GM12874 (cell line): ENCODE measurements at regions not wholly inside any gene's neighbourhood (a gene's known extent, or its start where the extent isn't known, plus 50 kb on each side); places are given as distances from the start of the nearest gene placed in this dataset.

Experiments
- CTCF ChIP-seq: IDR thresholded peaks from 2 replicates; pipeline ENCODE4 v1.5.1; 2011; ENCODE audit warnings: low read depth, mild to moderate bottlenecking, control low read depth, low read length, moderate library complexity; ENCODE audit not compliant: insufficient read depth

DNA sequence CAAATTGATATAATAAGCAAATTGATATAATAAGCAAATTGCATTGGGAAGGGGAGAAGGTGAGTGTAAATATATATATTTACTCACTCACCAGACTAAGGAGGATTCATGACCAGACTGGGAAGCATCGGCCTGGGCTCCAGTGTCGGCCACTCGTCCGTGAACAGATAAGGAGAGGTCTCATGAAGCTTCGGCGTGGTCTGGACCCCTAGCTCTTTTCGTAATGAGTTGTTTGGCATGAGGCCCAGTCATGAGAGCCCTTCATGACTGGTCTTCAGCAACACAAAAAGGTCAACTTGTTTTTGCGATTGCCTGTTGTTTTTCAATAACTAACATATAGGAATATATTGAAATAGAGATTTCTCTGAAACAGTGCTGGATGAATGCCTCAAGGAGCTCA, 222.9 kb upstream of the KCNK2 start:
- no peak for TF ChIP-seq CTCF

DNA sequence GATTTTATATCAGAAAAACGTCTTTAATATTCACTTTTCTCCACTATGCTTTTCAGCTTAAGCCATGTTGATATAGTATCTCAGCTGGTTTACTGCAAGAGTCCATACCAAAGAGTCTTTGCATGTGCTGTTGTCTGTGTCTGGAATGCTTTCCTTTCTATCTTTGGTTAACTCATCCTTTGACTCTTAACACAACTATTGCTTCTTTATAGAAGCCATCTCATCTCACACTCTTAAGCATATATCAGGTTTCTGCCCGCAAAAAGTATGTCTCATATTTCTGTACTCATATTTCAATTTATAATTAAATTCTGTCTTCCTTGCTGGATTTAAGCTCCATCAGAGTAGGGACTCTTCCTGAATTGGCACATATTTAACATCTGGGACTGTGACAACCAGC, 220.9 kb upstream of the KCNK2 start:
- no peak for TF ChIP-seq CTCF

DNA sequence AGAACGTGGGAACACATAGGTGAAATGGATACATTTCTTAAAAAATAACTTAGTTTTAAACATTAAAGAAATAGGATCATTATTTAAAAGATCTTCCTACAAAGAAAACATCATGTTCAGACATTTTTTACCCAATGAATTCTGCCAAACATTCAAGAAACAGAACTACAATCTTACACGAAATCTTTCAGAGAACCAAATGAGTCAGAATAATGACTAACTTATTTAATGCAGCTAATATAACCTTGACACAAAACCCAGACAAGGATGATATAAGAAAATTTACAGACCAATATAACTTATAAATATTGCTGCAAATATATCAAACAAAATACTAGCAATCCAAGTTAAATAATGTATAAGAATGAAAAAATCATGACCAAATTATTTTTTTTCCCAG, 220.1 kb upstream of the KCNK2 start:
- TF ChIP-seq CTCF = no peak

DNA sequence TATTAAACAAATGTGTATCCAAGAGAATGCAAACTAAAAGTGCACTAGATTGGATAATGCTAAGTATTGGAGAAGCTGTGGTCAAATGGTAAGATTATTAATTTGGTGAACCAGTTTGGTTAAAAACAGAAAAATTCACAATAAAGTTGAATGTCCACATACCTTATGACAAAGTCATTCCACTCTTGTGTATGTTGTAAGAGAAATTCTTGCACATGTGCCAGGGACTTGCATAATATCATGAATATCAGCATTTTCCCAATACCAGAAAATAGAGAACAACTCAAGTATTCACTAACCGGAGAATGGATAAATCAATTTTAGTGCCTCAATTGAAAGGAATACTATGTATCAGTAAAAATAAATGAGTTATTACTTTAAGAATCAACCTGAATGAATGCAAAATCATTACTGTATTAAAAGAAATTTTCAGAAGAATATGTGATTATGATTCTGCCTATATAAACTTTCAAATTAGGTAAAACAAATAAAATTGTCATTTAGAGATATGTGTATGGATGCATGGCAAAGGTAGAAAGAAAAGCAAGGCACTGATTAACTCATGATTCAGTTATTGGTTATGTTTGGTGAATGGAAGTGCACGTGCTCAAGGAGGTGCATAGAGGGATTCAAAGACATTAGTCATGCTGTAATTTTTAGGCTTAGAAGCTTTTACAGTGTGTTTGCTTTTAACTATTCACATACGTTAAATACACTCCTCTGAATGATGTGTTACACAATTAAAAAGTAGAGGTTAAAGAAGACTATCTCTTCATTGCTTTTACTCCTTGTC, 217.4 kb upstream of the KCNK2 start:
- TF ChIP-seq CTCF = no peak

- TF ChIP-seq CTCF = no peak
Measured at GRCh38 chr1:214880956-214881355, 201.6 kb upstream of the KCNK2 start.

DNA sequence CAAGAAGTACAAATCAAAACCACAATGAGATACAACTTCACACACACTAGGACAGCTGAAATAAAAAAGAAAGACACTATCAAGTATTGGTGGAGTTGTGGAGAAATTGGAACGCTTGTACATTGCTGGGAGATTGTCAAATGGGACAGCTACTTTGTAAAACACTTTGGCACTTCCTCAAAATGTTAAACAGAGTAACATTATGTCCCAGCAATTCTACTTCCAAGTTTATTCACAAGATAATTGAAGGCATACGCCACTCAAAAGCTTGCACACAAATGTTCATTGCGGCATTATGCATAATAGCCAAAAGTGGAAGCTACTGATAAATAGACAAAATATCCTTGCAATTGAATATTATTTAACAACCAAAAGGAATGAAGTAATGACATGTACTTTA, 199.9 kb upstream of the KCNK2 start:
- TF ChIP-seq CTCF = no peak

DNA sequence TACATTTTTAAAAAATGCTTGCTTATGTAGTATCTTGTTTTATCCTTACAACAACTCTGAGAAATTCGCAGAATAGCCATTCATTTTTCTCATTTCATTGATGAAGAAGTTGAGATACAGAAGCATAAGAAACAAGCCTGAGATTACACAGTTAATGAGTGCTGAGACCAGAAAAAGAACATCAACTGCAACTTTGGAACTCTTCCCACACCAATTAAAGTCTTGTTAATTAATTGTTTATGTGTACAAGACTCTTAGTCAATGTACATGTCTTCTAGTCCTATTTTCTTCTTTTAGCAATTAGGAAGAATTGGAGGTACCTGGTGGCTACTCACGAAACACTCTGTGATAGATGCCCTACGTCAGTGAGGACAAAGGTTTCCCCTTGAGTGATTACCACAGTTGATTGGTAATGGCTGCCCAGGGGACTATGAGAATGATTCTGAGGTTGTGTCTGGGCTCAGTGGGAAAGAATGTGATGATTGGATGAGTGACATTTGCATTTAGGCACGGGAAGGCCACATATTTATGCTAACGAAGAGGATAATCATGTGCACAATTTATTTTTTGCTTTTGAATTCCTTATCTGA, 187.4 kb upstream of the KCNK2 start:
- TF ChIP-seq CTCF = no peak
